Stomach (tissue), 4 donors: ENCODE measurements at regions not wholly inside any gene's neighbourhood (a gene's known extent, or its start where the extent isn't known, plus 50 kb on each side); places are given as distances from the start of the nearest gene placed in this dataset.

Experiments
- CTCF ChIP-seq, 7 experiments: fragments of 450-650 bp in 4 of 7; fragments of 200-600 bp in 3 of 7; sonication (generic) in 3 of 7; IDR thresholded peaks; one replicate each; pipeline ENCODE4 v1.5.1; 2016 to 2019; ENCODE audit warnings: antibody characterized with exemption in 7 of 7, control low read depth in 2 of 7, mild to moderate bottlenecking in 1 of 7
- POLR2AphosphoS5 ChIP-seq, 3 donors: sonication (generic); formaldehyde crosslinking; IDR thresholded peaks; one replicate each; pipeline ENCODE4 v1.6.1; 2016; ENCODE audit warnings: antibody characterized with exemption in 3 of 3

GRCh38 chr4:14810121-14810520, 192.2 kb upstream of the CPEB2 start:
- TF ChIP-seq CTCF (IDR thresholded peaks at IDR 0.05) (no peak), POLR2AphosphoS5 (IDR thresholded peaks at IDR 0.05) (no peak)
